ENCODE measurements at regions not wholly inside any gene's neighbourhood (a gene's known extent, or its start where the extent isn't known, plus 50 kb on each side); places are given as distances from the start of the nearest gene placed in this dataset.

GRCh38 chr15:95127356-95127755, 896.0 kb downstream of the MCTP2 start:
- TF ChIP-seq POLR2AphosphoS5 (IDR thresholded peaks at IDR 0.05; ENCODE audit: low read depth, low read length) (no peak), TAF1 (IDR thresholded peaks at IDR 0.05; ENCODE audit: low read depth, low read length) (no peak), POU2F2 (IDR thresholded peaks at IDR 0.05; ENCODE audit: low read depth, low read length) (no peak), PAX5 (IDR thresholded peaks at IDR 0.05; ENCODE audit: insufficient read depth, low read length, severe bottlenecking) (no peak), SPI1 (IDR thresholded peaks at IDR 0.05; ENCODE audit: low read depth, low read length) (no peak), POLR2A (IDR thresholded peaks at IDR 0.05; ENCODE audit: low read depth, low read length) (no peak)
- FAIRE-seq: no peak
- no peak for DNase-seq (ENCODE audit: insufficient read length, low spot score)

- no peak for DNase-seq (ENCODE audit: insufficient read length, low spot score)
- TF ChIP-seq POLR2A (IDR thresholded peaks at IDR 0.05; ENCODE audit: low read depth, low read length): no peak
- no peak for TF ChIP-seq POLR2AphosphoS5 (IDR thresholded peaks at IDR 0.05; ENCODE audit: low read depth, low read length)
- no peak for TF ChIP-seq TAF1 (IDR thresholded peaks at IDR 0.05; ENCODE audit: low read depth, low read length)
- no peak for TF ChIP-seq SPI1 (IDR thresholded peaks at IDR 0.05; ENCODE audit: low read depth, low read length)
- TF ChIP-seq POU2F2 (IDR thresholded peaks at IDR 0.05; ENCODE audit: low read depth, low read length): no peak
- no peak for TF ChIP-seq PAX5 (IDR thresholded peaks at IDR 0.05; ENCODE audit: insufficient read depth, low read length, severe bottlenecking)
- FAIRE-seq: no peak
Observed at GRCh38 chr15:95129574-95129973, 898.2 kb downstream of the MCTP2 start.

DNA sequence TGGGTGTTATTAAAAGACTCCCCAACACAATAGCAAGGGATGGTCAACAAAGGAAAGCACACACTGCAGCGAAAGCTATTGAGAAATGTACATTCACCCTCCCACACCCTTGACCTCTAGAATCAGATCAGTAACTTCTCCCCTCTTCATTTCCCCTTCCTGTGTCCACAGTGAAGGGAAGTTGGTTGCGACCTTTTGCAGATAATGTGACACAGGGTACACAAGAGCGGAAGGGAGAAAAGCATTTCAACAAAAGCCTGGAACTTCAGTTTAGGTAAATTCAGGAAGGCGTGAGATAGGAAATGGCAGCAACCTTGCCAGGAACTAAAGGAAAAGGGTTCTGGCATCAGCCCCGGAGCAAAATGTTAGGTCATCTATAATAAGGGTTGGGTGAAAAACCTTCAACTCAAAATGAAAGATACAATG, 899.8 kb downstream of the MCTP2 start:
- FAIRE-seq (no peak), DNase-seq (ENCODE audit: insufficient read length, low spot score) (no peak)
- TF ChIP-seq POU2F2 (IDR thresholded peaks at IDR 0.05; ENCODE audit: low read depth, low read length) (no peak), POLR2A (IDR thresholded peaks at IDR 0.05; ENCODE audit: low read depth, low read length) (no peak), TAF1 (IDR thresholded peaks at IDR 0.05; ENCODE audit: low read depth, low read length) (no peak), PAX5 (IDR thresholded peaks at IDR 0.05; ENCODE audit: insufficient read depth, low read length, severe bottlenecking) (no peak), POLR2AphosphoS5 (IDR thresholded peaks at IDR 0.05; ENCODE audit: low read depth, low read length) (no peak), SPI1 (IDR thresholded peaks at IDR 0.05; ENCODE audit: low read depth, low read length) (no peak)

DNA sequence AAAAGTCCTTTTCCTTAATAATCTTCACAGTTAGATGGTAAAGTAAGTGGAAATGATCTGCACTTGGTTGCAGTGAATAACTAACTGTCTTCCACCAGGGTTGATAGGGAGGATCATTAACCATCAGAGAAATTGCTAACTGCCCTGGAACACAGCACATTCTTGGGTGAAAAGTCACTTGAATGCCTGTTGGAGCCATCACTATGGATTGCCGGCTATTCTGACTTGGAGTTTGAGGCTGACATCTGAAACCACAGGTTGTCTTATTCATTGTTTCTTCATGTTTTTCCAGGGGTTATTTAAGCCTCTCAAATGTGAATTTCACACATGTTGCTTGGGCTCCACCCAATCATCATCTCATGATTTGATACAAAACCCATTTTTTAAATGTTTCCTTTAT, 901.4 kb downstream of the MCTP2 start:
- TF ChIP-seq POLR2AphosphoS5 (IDR thresholded peaks at IDR 0.05; ENCODE audit: low read depth, low read length): no peak
- no peak for TF ChIP-seq PAX5 (IDR thresholded peaks at IDR 0.05; ENCODE audit: insufficient read depth, low read length, severe bottlenecking)
- no peak for TF ChIP-seq POLR2A (IDR thresholded peaks at IDR 0.05; ENCODE audit: low read depth, low read length)
- FAIRE-seq: no peak

DNA sequence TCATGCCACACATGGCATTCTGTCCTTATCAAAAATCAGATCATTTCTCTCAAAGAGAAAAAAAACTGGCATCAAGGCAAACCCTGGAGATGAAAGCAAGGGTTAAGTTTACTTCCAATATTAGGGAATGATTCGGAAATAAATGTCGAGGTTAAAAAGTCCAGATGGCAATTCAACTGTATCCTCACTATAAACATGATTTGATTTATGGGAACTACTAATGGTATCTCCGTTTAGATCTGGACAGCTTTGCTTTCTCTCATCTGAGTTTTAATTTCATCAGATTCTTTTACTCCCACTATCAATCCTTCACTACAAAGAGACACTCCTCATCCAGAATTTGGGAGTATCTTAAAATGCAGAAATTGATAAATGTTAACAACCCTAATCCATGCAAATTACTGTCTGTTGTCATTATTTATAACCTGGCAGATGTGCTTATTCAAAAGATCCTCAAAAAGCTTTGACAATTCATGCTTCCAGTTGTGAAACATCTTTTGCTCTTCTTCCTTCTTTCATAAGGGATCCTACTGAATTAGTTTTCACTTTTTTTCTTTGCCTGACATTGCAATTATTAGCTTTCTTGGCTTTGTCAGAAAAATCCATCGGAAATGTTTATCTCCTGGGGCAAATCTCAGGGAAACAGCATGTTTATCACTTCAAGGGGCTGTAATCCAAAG, 903.2 kb downstream of the MCTP2 start:
- no peak for TF ChIP-seq TAF1 (IDR thresholded peaks at IDR 0.05; ENCODE audit: low read depth, low read length)
- no peak for TF ChIP-seq POLR2AphosphoS5 (IDR thresholded peaks at IDR 0.05; ENCODE audit: low read depth, low read length)
- no peak for TF ChIP-seq SPI1 (IDR thresholded peaks at IDR 0.05; ENCODE audit: low read depth, low read length)
- no peak for TF ChIP-seq POU2F2 (IDR thresholded peaks at IDR 0.05; ENCODE audit: low read depth, low read length)
- no peak for TF ChIP-seq PAX5 (IDR thresholded peaks at IDR 0.05; ENCODE audit: insufficient read depth, low read length, severe bottlenecking)
- FAIRE-seq (no peak), DNase-seq (ENCODE audit: insufficient read length, low spot score) (no peak)

More for the DNA sequence above, 901.4 kb downstream of the MCTP2 start:
- no peak for DNase-seq (ENCODE audit: insufficient read length, low spot score)

DNA sequence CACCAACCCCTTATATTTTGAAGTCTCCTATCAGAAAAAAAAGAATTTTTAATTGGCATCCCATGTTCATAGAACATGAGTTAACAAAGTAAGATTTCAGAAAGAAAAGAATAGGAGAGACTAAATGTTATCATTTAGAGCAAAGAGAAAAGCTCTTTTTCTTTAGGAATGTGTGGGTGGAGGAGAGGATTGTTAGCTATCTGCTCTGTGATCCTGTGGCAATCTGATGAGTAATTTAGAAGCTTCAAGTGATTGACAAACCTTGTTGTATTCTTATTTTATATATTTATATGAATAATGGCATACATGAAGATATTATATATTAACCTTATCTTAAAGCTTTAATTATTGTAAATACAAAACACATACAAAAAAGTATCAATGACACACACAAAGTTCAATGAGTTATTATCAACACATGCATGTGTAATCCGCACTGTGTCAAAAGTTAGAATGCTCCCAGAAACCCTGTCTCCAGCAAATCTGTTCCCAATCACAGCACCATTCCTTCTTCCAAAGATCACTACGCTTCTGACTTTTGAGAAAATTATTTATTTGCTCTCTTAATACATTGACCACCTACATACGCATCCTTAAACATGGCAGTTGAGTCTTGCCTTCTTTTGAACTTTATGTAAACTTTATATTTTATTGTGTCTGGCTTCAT, 907.4 kb downstream of the MCTP2 start:
- FAIRE-seq (no peak), DNase-seq (ENCODE audit: insufficient read length, low spot score) (no peak)
- TF ChIP-seq SPI1 (IDR thresholded peaks at IDR 0.05; ENCODE audit: low read depth, low read length) (no peak), POLR2A (IDR thresholded peaks at IDR 0.05; ENCODE audit: low read depth, low read length) (no peak), PAX5 (IDR thresholded peaks at IDR 0.05; ENCODE audit: insufficient read depth, low read length, severe bottlenecking) (no peak), TAF1 (IDR thresholded peaks at IDR 0.05; ENCODE audit: low read depth, low read length) (no peak), POLR2AphosphoS5 (IDR thresholded peaks at IDR 0.05; ENCODE audit: low read depth, low read length) (no peak), POU2F2 (IDR thresholded peaks at IDR 0.05; ENCODE audit: low read depth, low read length) (no peak)

- no peak for FAIRE-seq
- TF ChIP-seq POLR2A (IDR thresholded peaks at IDR 0.05; ENCODE audit: low read depth, low read length): no peak
- no peak for TF ChIP-seq SPI1 (IDR thresholded peaks at IDR 0.05; ENCODE audit: low read depth, low read length)
- TF ChIP-seq POU2F2 (IDR thresholded peaks at IDR 0.05; ENCODE audit: low read depth, low read length): no peak
- no peak for TF ChIP-seq TAF1 (IDR thresholded peaks at IDR 0.05; ENCODE audit: low read depth, low read length)
- TF ChIP-seq POLR2AphosphoS5 (IDR thresholded peaks at IDR 0.05; ENCODE audit: low read depth, low read length): no peak
- no peak for TF ChIP-seq PAX5 (IDR thresholded peaks at IDR 0.05; ENCODE audit: insufficient read depth, low read length, severe bottlenecking)
- no peak for DNase-seq (ENCODE audit: insufficient read length, low spot score)
Observed at GRCh38 chr15:95141486-95141885, 910.1 kb downstream of the MCTP2 start.

DNA sequence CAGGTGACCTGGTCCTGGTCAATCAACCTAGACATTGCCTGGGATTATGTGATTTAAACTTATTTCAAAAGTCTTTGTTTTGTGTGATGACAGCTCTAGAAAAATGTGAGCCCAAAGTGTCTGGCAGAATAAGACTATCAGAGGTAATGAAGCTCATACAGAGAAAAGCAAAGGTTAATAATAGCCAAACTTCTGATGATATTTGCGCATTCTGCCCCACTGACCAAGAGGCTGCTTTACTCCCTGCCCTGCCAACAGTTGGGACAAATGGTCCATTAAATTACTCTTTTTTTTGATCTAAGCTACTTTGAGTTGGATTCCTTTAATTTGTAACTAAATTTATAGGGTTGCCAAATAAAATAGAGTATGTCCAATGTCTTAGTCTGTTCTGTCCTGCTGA, 911.2 kb downstream of the MCTP2 start:
- no peak for FAIRE-seq
- TF ChIP-seq TAF1 (IDR thresholded peaks at IDR 0.05; ENCODE audit: low read depth, low read length): no peak
- TF ChIP-seq POLR2A (IDR thresholded peaks at IDR 0.05; ENCODE audit: low read depth, low read length): no peak
- TF ChIP-seq SPI1 (IDR thresholded peaks at IDR 0.05; ENCODE audit: low read depth, low read length): no peak
- no peak for TF ChIP-seq POU2F2 (IDR thresholded peaks at IDR 0.05; ENCODE audit: low read depth, low read length)
- no peak for TF ChIP-seq PAX5 (IDR thresholded peaks at IDR 0.05; ENCODE audit: insufficient read depth, low read length, severe bottlenecking)
- no peak for TF ChIP-seq POLR2AphosphoS5 (IDR thresholded peaks at IDR 0.05; ENCODE audit: low read depth, low read length)
- no peak for DNase-seq (ENCODE audit: insufficient read length, low spot score)

GRCh38 chr15:95146481-95146880, 915.1 kb downstream of the MCTP2 start:
- TF ChIP-seq SPI1 (IDR thresholded peaks at IDR 0.05; ENCODE audit: low read depth, low read length): no peak
- TF ChIP-seq PAX5 (IDR thresholded peaks at IDR 0.05; ENCODE audit: insufficient read depth, low read length, severe bottlenecking): no peak
- no peak for TF ChIP-seq TAF1 (IDR thresholded peaks at IDR 0.05; ENCODE audit: low read depth, low read length)
- no peak for TF ChIP-seq POLR2AphosphoS5 (IDR thresholded peaks at IDR 0.05; ENCODE audit: low read depth, low read length)
- no peak for TF ChIP-seq POLR2A (IDR thresholded peaks at IDR 0.05; ENCODE audit: low read depth, low read length)
- TF ChIP-seq POU2F2 (IDR thresholded peaks at IDR 0.05; ENCODE audit: low read depth, low read length): no peak
- FAIRE-seq: no peak
- DNase-seq (ENCODE audit: insufficient read length, low spot score): no peak

All from GM12891 (cell line).